ENCODE measurements at regions not wholly inside any gene's neighbourhood (a gene's known extent, or its start where the extent isn't known, plus 50 kb on each side); places are given as distances from the start of the nearest gene placed in this dataset.

GRCh38 chr16:85344502-85345128, 232.3 kb upstream of the CIBAR2 start:
- no peak for TF ChIP-seq POLR2AphosphoS5 (IDR thresholded peaks at IDR 0.05; ENCODE audit: low read depth, low read length)
- no peak for TF ChIP-seq REST (IDR thresholded peaks at IDR 0.05; ENCODE audit: insufficient read depth in 1 of 2, low read depth in 2 of 2, low read length in 2 of 2)
- no peak for TF ChIP-seq SIN3A (IDR thresholded peaks at IDR 0.05; ENCODE audit: borderline replicate concordance, insufficient read depth, low read length)
- no peak for TF ChIP-seq TAF1 (IDR thresholded peaks at IDR 0.05; ENCODE audit: borderline replicate concordance, insufficient read depth, low read length)
